ENCODE measurements at regions not wholly inside any gene's neighbourhood (a gene's known extent, or its start where the extent isn't known, plus 50 kb on each side); places are given as distances from the start of the nearest gene placed in this dataset.

DNA sequence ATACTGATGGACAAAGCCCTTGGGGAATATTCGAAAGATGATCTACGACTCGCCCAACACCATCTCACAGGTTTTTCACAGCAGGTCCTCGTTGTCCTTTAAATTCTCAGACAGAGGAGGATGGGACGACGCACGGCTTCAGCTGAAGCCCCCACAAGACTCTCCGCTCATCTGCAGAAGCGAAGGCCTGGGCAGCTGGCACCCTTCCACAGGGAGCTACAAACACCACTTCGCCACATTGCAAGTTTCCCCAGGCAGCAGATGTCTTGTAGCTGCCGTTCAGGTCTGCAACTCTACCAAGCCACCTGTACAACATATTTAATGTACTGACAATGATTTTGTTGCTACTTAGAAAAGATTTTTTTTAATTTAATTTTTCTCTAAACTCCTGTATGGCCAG is 642.9 kb downstream of the ZEB2 start:
- TF ChIP-seq POLR2A (IDR thresholded peaks at IDR 0.05) (no peak), POLR2AphosphoS5 (IDR thresholded peaks at IDR 0.05) (no peak)

Measured in upper lobe of left lung (tissue), 4 donors.